Coronary artery (tissue), 2 donors: ENCODE measurements at regions not wholly inside any gene's neighbourhood (a gene's known extent, or its start where the extent isn't known, plus 50 kb on each side); places are given as distances from the start of the nearest gene placed in this dataset.
"Not testable (repeated sequence)": the region's sequence is repeated elsewhere in the genome, so short reads cannot be mapped to it uniquely, and the experiment has no call there.

Experiments
- DNase-seq: peaks from one replicate; pipeline ENCODE4 v3.0.0-alpha.2; 2017; ENCODE audit warnings: low spot score
- H3K27ac ChIP-seq, 2 donors: fragments of 200-600 bp; sonication (generic); one replicate each; pipeline ENCODE4 v1.5.1; 2016 to 2019
- H3K4me3 ChIP-seq: fragments of 200-600 bp; sonication (generic); 2 replicates; pipeline ENCODE4 v1.5.1; 2016; ENCODE audit warnings: mild to moderate bottlenecking, moderate library complexity
- CTCF ChIP-seq: fragments of 200-600 bp; sonication (generic); IDR thresholded peaks from one replicate; pipeline ENCODE4 v1.5.1; 2019; ENCODE audit warnings: antibody characterized with exemption

- DNase-seq = no peak
- TF ChIP-seq CTCF = no peak
- H3K4me3 ChIP-seq = no peak overlapping the region
- H3K27ac ChIP-seq = no peak overlapping the region
Observed at GRCh38 chr1:99553301-99553700, 92.6 kb upstream of the PALMD start.

- not testable (repeated sequence) for DNase-seq, H3K27ac ChIP-seq, H3K4me3 ChIP-seq
Observed at GRCh38 chr1:99553819-99554218, 92.1 kb upstream of the PALMD start.

- DNase-seq = no peak
- Histone ChIP-seq H3K27ac (no peak overlapping the region), H3K4me3 (no peak overlapping the region)
- no peak for TF ChIP-seq CTCF
Observed at GRCh38 chr1:99554727-99555126, 91.2 kb upstream of the PALMD start.

GRCh38 chr1:99557546-99558202, 88.2 kb upstream of the PALMD start:
- no peak for TF ChIP-seq CTCF
- DNase-seq = no peak
- Histone ChIP-seq H3K27ac (no peak overlapping the region), H3K4me3 (no peak overlapping the region)

- Histone ChIP-seq H3K4me3 (no peak overlapping the region), H3K27ac (no peak overlapping the region)
- no peak for TF ChIP-seq CTCF
- no peak for DNase-seq
Observed at GRCh38 chr1:99559166-99559565, 86.7 kb upstream of the PALMD start.

GRCh38 chr1:99560207-99561040, 85.5 kb upstream of the PALMD start:
- H3K27ac ChIP-seq = no peak overlapping the region
- no peak for DNase-seq
- no peak for TF ChIP-seq CTCF
- no peak overlapping the region for H3K4me3 ChIP-seq

- no peak for DNase-seq
- TF ChIP-seq CTCF = no peak
- Histone ChIP-seq H3K4me3 (no peak overlapping the region), H3K27ac (no peak overlapping the region)
Observed at GRCh38 chr1:99561952-99562351, 84.0 kb upstream of the PALMD start.
